ENCODE measurements at regions not wholly inside any gene's neighbourhood (a gene's known extent, or its start where the extent isn't known, plus 50 kb on each side); places are given as distances from the start of the nearest gene placed in this dataset.
"Not testable (repeated sequence)": the region's sequence is repeated elsewhere in the genome, so short reads cannot be mapped to it uniquely, and the experiment has no call there.

DNA sequence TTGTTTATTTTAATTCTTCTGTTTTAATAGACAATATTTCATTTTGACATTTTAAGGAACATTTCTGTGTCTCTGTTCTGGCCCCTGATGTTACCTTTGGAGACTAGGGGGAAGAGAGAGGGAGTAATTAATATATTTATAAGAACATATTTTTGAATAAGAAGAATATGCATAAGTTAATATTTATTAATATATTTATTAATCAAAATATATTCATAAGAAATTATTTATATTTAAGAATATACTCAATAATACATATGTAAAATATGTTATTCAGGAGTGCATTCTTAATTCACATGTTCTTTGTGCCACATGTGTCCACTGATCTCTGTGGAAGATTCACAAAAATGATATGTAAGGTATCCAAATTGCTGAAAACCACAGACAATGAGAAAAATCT is 1687.7 kb downstream of the SPATA31A7 start:
- not testable (repeated sequence) for H3K4me1 ChIP-seq (ENCODE audit: control insufficient read depth in 5 of 5, insufficient read depth in 5 of 5, low read length in 5 of 5)

DNA sequence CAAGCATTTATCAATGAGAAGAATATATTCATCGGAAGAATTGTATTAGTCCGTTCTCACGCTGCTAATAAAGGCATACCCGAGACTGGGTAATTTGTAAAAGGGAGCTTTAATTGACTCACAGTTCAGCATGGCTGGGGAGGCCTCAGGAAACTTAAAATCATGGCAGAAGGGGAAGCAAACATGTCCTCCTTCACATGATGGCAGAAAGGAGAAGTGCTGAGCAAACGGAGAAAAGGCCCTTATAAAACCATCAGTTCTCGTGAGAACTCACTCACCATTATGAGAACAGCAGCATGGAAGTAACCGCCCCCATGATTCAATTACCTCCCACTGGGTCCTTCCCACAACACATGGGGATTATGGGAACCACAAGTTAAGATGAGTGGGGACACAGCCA is 1688.2 kb downstream of the SPATA31A7 start:
- not testable (repeated sequence) for H3K27ac ChIP-seq (ENCODE audit: low read depth, low read length); H3K4me3 ChIP-seq (ENCODE audit: low read depth in 1 of 5, low read length in 5 of 5); H3K36me3 ChIP-seq (ENCODE audit: control insufficient read depth in 5 of 5, insufficient read depth in 5 of 5, low read length in 5 of 5); H3K27me3 ChIP-seq (ENCODE audit: control insufficient read depth in 5 of 5, insufficient read depth in 4 of 5, low read length in 5 of 5); H3K4me1 ChIP-seq (ENCODE audit: control insufficient read depth in 5 of 5, insufficient read depth in 5 of 5, low read length in 5 of 5); H3K9ac ChIP-seq (ENCODE audit: low read length in 5 of 5); H3K9me3 ChIP-seq (ENCODE audit: control insufficient read depth in 5 of 5, low read length in 5 of 5)

More for the DNA sequence above, 1687.7 kb downstream of the SPATA31A7 start:
- not testable (repeated sequence) for H3K9ac ChIP-seq (ENCODE audit: low read length in 5 of 5); H3K9me3 ChIP-seq (ENCODE audit: control insufficient read depth in 5 of 5, low read length in 5 of 5); H3K4me3 ChIP-seq (ENCODE audit: low read depth in 1 of 5, low read length in 5 of 5); H3K27me3 ChIP-seq (ENCODE audit: control insufficient read depth in 5 of 5, insufficient read depth in 4 of 5, low read length in 5 of 5); H3K36me3 ChIP-seq (ENCODE audit: control insufficient read depth in 5 of 5, insufficient read depth in 5 of 5, low read length in 5 of 5); H3K27ac ChIP-seq (ENCODE audit: low read depth, low read length)

DNA sequence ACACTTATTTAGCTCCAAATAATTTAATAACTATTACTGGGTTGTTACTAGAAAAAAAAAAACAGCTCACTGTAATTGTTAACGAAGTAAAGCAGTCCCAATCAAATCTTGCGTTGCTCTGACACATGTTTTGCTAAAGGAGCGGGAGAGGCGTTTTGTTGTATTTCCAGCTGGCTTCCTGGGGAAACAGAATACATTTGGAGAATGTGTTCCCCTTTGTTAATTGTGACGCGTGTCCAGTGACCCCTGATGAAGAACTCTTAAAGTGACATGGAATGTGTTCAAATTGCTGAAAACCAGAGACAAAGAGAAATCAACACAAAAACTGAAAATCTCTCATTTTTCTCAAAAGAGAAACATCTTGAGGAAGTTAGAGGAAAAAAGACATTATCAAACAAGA is 1690.6 kb downstream of the SPATA31A7 start:
- not testable (repeated sequence) for H3K4me3 ChIP-seq (ENCODE audit: low read depth in 1 of 5, low read length in 5 of 5); H3K27ac ChIP-seq (ENCODE audit: low read depth, low read length); H3K9ac ChIP-seq (ENCODE audit: low read length in 5 of 5); H3K9me3 ChIP-seq (ENCODE audit: control insufficient read depth in 5 of 5, low read length in 5 of 5); H3K27me3 ChIP-seq (ENCODE audit: control insufficient read depth in 5 of 5, insufficient read depth in 4 of 5, low read length in 5 of 5); H3K36me3 ChIP-seq (ENCODE audit: control insufficient read depth in 5 of 5, insufficient read depth in 5 of 5, low read length in 5 of 5); H3K4me1 ChIP-seq (ENCODE audit: control insufficient read depth in 5 of 5, insufficient read depth in 5 of 5, low read length in 5 of 5)

DNA sequence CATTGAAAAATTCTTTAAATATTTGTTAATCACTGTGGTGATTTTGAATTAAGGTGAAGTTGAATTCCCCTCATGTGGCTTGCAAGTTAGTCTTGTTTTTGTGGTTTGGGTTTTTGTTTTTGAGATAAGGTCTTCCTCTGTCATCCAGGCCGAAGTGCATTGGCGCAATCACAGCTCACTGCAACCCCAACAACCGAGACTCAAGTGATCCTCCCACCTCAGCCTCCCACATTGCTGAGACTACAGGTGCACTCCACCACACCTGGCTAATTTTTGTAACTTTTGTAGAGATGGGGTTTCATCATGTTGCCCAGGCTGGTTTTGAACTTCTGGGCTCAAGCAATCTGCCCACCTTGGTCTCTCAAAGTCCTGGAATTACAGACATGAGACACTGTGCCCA is 1691.1 kb downstream of the SPATA31A7 start:
- not testable (repeated sequence) for H3K9ac ChIP-seq (ENCODE audit: low read length in 5 of 5); H3K4me1 ChIP-seq (ENCODE audit: control insufficient read depth in 5 of 5, insufficient read depth in 5 of 5, low read length in 5 of 5); H3K9me3 ChIP-seq (ENCODE audit: control insufficient read depth in 5 of 5, low read length in 5 of 5); H3K4me3 ChIP-seq (ENCODE audit: low read depth in 1 of 5, low read length in 5 of 5); H3K36me3 ChIP-seq (ENCODE audit: control insufficient read depth in 5 of 5, insufficient read depth in 5 of 5, low read length in 5 of 5); H3K27me3 ChIP-seq (ENCODE audit: control insufficient read depth in 5 of 5, insufficient read depth in 4 of 5, low read length in 5 of 5); H3K27ac ChIP-seq (ENCODE audit: low read depth, low read length)

DNA sequence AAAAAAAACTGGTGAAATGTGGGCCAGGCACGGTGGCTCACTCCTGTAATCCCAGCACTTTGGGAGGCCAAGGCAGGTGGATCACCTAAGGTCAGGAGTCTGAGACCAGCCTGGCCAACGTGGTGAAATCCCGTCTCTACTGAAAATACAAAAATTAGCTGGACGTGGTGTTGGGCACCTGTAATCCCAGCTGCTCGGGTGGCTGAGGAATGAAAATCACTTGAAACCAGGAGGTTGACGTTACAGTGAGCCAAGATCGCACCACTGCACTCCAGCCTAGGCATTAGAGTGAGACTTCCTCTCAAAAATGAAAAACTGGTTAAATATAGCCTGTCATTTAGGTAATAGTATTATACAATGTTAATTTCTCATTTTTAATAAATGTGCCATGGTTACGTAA is 1692.0 kb downstream of the SPATA31A7 start:
- H3K9me3 ChIP-seq (ENCODE audit: control insufficient read depth in 5 of 5, low read length in 5 of 5); H3K9ac ChIP-seq (ENCODE audit: low read length in 5 of 5); H3K4me3 ChIP-seq (ENCODE audit: low read depth in 1 of 5, low read length in 5 of 5); H3K4me1 ChIP-seq (ENCODE audit: control insufficient read depth in 5 of 5, insufficient read depth in 5 of 5, low read length in 5 of 5); H3K27me3 ChIP-seq (ENCODE audit: control insufficient read depth in 5 of 5, insufficient read depth in 4 of 5, low read length in 5 of 5); H3K27ac ChIP-seq (ENCODE audit: low read depth, low read length); H3K36me3 ChIP-seq (ENCODE audit: control insufficient read depth in 5 of 5, insufficient read depth in 5 of 5, low read length in 5 of 5): not testable (repeated sequence)

DNA sequence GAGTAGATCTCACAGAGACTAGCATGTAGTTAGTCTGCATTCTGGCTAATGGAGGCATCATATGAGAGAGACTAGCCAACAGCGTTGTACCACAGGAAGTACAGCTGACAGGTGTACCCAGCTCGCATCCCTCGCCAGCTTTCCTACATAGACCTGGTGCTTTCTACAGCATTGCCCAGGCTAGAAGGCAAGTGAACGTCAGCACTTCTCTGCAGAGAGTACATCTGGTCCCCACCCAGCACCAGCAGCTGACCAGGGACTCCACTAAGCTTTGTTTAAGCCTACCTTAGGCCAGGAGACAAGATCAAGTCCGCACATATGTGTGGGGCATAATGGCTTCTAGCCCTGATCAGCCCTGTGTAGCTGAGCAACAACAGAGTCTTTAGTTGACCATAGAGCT is 1692.9 kb downstream of the SPATA31A7 start:
- not testable (repeated sequence) for H3K9me3 ChIP-seq (ENCODE audit: control insufficient read depth in 5 of 5, low read length in 5 of 5); H3K4me3 ChIP-seq (ENCODE audit: low read depth in 1 of 5, low read length in 5 of 5); H3K36me3 ChIP-seq (ENCODE audit: control insufficient read depth in 5 of 5, insufficient read depth in 5 of 5, low read length in 5 of 5); H3K4me1 ChIP-seq (ENCODE audit: control insufficient read depth in 5 of 5, insufficient read depth in 5 of 5, low read length in 5 of 5); H3K9ac ChIP-seq (ENCODE audit: low read length in 5 of 5); H3K27ac ChIP-seq (ENCODE audit: low read depth, low read length); H3K27me3 ChIP-seq (ENCODE audit: control insufficient read depth in 5 of 5, insufficient read depth in 4 of 5, low read length in 5 of 5)

DNA sequence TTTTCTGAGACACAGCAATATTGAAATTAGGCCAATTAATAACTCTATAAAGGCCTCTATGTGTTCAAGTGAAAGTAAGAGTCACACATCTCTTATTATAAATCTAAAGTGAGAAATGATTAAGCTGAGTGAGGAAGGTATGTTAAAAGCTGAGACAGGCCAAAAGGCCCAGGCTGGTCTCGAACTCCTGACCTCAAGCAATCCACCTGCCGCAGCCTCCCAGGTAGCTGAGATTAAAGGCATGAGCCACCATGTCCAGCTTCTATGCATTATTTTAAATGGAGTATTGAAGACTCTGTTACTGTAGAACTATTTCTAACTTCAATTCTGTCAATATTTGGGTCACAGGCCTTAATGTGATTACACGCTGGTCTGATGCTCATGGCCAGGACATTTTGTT is 1706.9 kb downstream of the SPATA31A7 start:
- H3K9ac ChIP-seq (ENCODE audit: low read length in 5 of 5); H3K4me3 ChIP-seq (ENCODE audit: low read depth in 1 of 5, low read length in 5 of 5); H3K27ac ChIP-seq (ENCODE audit: low read depth, low read length); H3K4me1 ChIP-seq (ENCODE audit: control insufficient read depth in 5 of 5, insufficient read depth in 5 of 5, low read length in 5 of 5); H3K36me3 ChIP-seq (ENCODE audit: control insufficient read depth in 5 of 5, insufficient read depth in 5 of 5, low read length in 5 of 5); H3K27me3 ChIP-seq (ENCODE audit: control insufficient read depth in 5 of 5, insufficient read depth in 4 of 5, low read length in 5 of 5); H3K9me3 ChIP-seq (ENCODE audit: control insufficient read depth in 5 of 5, low read length in 5 of 5): not testable (repeated sequence)

DNA sequence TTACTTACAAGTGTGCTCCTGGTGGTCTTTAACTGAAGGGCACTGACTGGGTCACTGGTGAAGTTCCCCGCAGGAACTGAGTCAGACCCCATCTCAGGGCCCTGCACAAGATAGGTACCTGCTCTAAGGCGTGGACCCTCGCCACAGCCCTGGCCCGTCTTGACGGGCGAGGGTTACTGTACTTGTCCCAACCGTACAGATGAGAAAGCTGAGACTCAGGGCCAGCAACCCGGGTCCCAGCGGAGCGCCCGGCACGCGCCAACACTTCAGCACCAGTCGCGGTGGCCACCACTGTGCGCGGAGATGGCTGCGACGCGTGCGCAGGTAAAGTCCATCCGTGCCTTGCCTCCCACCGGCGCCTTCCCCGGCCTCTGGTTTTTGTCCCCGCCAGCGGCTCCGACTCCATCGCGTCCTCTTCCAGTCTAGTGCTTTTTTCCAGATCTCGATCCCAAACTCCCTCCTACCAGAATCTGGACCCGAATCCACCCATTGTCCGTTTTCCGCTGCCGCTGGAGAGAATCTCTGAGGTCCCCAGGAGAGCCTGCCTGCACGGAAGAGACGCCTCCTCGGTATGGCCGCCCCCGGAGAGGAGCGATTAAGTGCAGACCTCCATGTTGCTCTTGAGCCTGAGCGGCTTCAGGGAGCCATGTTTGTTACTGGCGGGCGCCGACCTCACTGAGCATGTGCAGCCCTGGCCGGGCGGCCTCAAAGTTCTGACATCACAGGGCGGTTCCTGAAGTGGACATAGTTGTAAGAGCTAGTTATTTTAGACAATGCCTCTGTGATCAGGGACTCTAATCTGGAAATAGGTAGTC is 1707.8 kb downstream of the SPATA31A7 start:
- H3K9ac ChIP-seq (ENCODE audit: low read length in 5 of 5); H3K9me3 ChIP-seq (ENCODE audit: control insufficient read depth in 5 of 5, low read length in 5 of 5); H3K4me1 ChIP-seq (ENCODE audit: control insufficient read depth in 5 of 5, insufficient read depth in 5 of 5, low read length in 5 of 5); H3K36me3 ChIP-seq (ENCODE audit: control insufficient read depth in 5 of 5, insufficient read depth in 5 of 5, low read length in 5 of 5); H3K27me3 ChIP-seq (ENCODE audit: control insufficient read depth in 5 of 5, insufficient read depth in 4 of 5, low read length in 5 of 5); H3K27ac ChIP-seq (ENCODE audit: low read depth, low read length): not testable (repeated sequence)
- H3K4me3 ChIP-seq (ENCODE audit: low read depth in 1 of 5, low read length in 5 of 5) = peak overlapping the region in 4 of 5 donors; percentile 39 to 61 (median 50)

DNA sequence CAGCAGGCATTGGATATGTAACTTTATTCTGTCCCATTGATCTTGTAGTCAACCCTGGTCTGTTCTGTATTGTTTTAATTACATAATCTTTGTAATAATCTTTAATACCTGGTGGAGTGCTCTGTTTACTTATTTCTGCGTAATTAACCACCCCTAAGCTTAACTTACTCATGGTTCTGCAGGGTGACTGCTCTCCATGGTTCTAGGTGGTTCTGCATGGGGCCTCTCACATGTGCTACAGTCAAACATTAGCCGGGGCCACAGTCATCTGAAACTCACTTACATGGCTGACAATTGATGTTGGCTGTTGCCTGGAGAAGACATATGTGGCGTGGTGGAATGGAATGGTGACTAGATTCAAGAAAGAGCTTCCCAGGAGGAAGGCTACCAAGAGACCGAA is 1709.8 kb downstream of the SPATA31A7 start:
- H3K9me3 ChIP-seq (ENCODE audit: control insufficient read depth in 5 of 5, low read length in 5 of 5); H3K4me1 ChIP-seq (ENCODE audit: control insufficient read depth in 5 of 5, insufficient read depth in 5 of 5, low read length in 5 of 5); H3K27me3 ChIP-seq (ENCODE audit: control insufficient read depth in 5 of 5, insufficient read depth in 4 of 5, low read length in 5 of 5); H3K9ac ChIP-seq (ENCODE audit: low read length in 5 of 5); H3K4me3 ChIP-seq (ENCODE audit: low read depth in 1 of 5, low read length in 5 of 5); H3K36me3 ChIP-seq (ENCODE audit: control insufficient read depth in 5 of 5, insufficient read depth in 5 of 5, low read length in 5 of 5); H3K27ac ChIP-seq (ENCODE audit: low read depth, low read length): not testable (repeated sequence)

DNA sequence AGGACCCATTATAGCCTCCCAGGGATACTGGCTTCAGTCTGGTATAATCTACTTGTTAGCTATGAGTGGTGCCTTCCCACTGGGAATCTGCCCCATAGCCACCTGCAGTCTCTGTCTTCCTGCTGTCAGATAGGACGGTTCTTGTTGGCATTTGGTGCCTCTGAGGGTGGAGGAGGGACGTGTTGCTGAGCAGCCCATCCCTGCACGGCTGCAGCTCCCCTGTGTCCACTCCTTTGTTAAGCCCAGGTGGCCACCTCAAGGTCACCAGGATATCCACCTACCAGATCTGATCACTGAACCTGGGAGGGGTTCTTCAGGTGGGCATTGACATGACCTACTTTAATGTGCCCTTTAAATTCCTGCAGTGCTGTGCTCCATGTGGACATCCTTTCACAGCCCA is 1714.2 kb downstream of the SPATA31A7 start:
- not testable (repeated sequence) for H3K27me3 ChIP-seq (ENCODE audit: control insufficient read depth in 5 of 5, insufficient read depth in 4 of 5, low read length in 5 of 5); H3K9me3 ChIP-seq (ENCODE audit: control insufficient read depth in 5 of 5, low read length in 5 of 5); H3K4me1 ChIP-seq (ENCODE audit: control insufficient read depth in 5 of 5, insufficient read depth in 5 of 5, low read length in 5 of 5); H3K4me3 ChIP-seq (ENCODE audit: low read depth in 1 of 5, low read length in 5 of 5); H3K36me3 ChIP-seq (ENCODE audit: control insufficient read depth in 5 of 5, insufficient read depth in 5 of 5, low read length in 5 of 5); H3K27ac ChIP-seq (ENCODE audit: low read depth, low read length); H3K9ac ChIP-seq (ENCODE audit: low read length in 5 of 5)

DNA sequence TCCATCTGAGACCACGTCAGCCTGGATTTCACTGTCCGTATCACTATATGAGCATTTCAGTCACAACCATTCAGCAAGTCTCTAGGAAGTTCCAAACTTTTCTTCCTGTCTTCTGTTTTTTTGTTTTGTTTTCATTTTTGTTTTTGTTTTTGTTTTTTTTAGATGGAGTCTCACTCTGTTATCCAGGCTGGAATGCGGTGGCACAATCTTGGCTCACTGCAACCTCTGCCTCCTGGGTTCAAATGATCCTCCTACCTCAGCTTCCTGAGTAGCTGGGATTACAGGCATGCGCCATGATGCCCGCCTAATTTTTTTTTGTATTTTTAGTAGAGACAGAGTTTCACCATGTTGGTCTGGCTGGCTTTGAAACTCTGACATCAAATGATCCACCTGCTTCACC is 1715.9 kb downstream of the SPATA31A7 start:
- not testable (repeated sequence) for H3K27ac ChIP-seq (ENCODE audit: low read depth, low read length); H3K9me3 ChIP-seq (ENCODE audit: control insufficient read depth in 5 of 5, low read length in 5 of 5); H3K4me3 ChIP-seq (ENCODE audit: low read depth in 1 of 5, low read length in 5 of 5); H3K36me3 ChIP-seq (ENCODE audit: control insufficient read depth in 5 of 5, insufficient read depth in 5 of 5, low read length in 5 of 5); H3K4me1 ChIP-seq (ENCODE audit: control insufficient read depth in 5 of 5, insufficient read depth in 5 of 5, low read length in 5 of 5); H3K27me3 ChIP-seq (ENCODE audit: control insufficient read depth in 5 of 5, insufficient read depth in 4 of 5, low read length in 5 of 5); H3K9ac ChIP-seq (ENCODE audit: low read length in 5 of 5)
